HG02571 (cell line): ENCODE measurements at regions not wholly inside any gene's neighbourhood (a gene's known extent, or its start where the extent isn't known, plus 50 kb on each side); places are given as distances from the start of the nearest gene placed in this dataset.

Experiments used
- ATAC-seq: cut with Tn5 transposase; IDR thresholded peaks from one replicate; pipeline ENCODE4 v1.9.1; 2021; ENCODE audit warnings: mild to moderate bottlenecking, moderate library complexity; ENCODE audit not compliant: unreplicated experiment

DNA sequence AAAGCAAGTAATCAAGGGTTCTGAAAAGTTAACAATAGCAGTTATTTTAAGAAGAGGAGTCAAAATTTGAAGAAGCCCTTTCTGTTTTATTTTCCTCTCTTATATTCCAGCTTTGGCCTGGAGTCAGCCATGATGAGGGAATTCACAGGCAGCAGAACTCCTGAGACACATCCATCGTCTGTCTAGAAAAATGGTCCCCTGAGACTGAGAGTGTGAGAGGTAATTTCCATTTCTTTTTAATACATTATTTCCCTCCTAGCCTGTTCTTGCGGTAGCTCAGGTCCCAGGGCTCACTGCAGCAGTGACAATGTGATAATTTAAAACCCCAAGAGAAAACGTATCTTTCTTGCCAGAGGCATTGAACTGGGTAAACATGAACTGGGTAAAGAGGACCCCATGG lies 296.0 kb downstream of the SMOC2 start:
- no peak for ATAC-seq

DNA sequence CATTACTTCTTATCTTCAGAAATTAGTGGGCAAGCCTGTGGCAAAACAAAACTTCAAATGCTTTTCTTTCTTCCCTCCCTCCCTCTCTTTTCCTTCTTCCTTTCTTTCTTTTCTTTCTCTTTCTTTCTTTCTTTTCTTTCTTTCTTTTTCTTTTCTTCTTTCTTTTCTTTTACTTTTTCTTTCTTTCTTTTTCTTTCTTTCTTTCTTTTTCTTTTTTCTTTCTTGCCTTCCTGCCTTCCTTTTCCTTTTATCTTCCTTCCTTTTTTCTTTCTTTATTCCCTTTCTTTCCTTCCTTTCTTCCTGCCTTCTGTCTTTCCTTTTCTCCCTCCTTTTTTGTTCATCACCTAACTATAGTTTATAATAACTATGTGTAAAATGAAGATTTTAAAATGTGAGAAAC lies 295.1 kb downstream of the SMOC2 start:
- ATAC-seq: no peak

DNA sequence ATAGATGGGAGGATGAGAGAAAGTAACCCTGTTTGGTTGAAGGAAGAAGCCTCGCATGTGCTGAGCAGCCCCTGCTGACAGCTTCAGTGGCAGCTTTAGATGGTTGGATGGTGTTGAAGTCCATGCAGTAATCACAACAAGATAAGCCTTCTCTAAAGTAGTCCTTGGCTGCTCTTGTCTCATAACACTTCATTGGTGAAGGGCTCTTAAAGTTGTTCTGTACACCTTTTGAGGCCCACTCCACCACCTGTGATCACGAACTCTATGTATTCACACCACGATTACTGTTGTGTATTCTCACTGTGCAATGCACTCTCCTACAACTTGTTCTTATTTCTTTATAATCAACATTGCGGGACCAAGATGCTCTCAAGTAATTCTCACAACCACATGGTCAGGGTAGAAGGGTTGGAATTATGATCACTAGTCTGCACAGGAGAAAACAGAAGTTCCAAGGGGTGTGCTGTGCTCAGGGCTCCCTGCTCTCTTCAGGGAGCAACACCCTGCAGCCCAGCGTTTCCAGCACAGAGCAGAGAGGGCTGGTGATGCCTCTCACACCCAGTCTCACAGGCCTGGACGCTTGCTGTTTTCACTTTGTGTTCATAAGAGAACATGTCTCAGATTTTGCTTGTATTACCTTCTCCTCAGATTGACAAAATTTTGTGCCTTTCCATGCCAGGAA lies 294.4 kb downstream of the SMOC2 start:
- ATAC-seq: no peak

DNA sequence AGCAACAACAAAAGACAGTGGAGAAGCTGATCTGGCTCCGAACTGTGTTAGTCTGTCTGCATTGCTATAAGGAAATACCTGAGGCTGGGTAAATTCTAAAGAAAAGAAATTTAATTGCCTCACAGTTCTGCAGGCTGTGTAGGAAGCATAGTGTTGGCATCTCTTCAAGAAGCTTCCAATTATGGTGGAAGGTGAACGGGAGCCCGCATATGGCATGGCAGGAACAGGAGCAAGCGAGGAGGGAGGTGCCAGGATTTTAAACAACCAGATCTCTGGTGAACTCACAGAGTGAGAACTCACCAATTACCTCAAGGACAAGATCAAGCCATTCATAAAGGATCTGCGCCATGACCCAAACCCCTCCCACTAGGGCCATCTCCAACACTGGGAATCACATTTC lies 293.5 kb downstream of the SMOC2 start:
- ATAC-seq: no peak

DNA sequence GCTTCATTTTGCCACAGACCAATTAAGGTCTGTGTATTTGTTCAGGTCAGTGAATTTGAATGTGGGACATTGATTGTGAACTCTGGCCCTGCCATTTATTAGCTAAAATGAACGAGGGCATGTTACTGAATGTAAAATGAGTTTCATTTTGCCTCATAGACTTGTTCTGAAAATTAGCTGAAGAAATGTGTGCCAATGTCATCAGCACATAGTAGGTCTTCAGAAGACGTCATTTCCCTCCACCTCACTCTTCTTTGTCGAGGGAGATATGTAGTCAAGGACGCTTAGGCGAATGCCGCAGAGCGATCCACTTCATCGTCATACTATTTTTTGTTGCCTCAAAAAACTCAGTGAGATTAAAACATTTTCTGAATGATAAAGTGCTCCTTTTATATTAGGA lies 291.7 kb downstream of the SMOC2 start:
- ATAC-seq: no peak

DNA sequence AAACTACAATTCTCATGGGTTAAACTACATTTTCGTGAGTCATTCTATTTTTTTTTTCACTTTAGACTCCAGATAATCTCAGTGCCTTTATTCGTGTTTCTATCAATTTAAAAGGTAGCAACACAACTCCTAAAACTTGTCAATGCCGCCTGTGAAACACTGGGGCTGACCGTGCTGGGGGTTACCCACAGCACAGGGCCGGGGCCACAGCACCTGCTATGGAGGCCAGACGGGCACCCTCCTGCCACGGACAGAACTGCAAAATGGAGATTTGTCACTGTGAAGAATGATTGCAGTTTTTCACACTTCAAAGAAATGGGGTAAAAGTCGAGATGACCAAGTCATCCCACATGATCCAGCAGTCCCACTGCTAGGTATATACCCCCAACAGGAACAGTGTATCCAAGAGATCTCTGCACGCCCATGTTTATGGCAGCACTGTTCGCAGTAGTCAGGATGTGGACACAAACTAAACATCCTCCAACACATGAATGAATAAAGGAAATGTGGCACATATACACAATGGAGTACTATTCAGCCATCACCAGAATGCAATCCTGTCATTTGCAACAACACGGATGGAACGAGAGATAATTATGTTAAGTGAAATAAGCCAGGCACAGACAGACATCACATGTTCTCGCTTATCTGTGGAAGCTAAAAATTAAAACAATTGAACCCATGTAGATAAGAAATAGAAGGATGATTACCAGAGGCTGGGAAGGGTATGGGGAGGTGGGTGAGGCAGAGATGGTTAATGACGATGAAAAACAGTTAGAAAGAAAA lies 290.1 kb downstream of the SMOC2 start:
- ATAC-seq: no peak

DNA sequence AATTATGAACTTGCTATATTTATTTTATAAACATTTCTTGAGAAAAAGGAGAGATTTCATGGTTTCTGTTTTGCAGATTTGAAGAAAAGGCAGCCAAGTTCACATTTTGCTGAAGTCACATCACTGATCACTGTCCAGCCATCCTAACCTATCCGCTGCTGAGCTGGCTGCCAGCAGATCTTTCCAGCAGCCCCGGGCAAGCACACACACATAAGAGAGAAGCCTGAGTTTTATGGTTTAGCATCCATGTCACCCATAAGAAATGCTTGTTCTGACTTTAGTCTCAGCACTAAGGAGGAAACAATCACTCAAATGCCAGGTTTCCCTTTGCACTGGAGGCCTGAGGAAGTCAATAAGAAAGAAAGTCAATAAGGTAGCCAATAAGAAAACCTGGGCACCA lies 287.1 kb downstream of the SMOC2 start:
- no peak for ATAC-seq

DNA sequence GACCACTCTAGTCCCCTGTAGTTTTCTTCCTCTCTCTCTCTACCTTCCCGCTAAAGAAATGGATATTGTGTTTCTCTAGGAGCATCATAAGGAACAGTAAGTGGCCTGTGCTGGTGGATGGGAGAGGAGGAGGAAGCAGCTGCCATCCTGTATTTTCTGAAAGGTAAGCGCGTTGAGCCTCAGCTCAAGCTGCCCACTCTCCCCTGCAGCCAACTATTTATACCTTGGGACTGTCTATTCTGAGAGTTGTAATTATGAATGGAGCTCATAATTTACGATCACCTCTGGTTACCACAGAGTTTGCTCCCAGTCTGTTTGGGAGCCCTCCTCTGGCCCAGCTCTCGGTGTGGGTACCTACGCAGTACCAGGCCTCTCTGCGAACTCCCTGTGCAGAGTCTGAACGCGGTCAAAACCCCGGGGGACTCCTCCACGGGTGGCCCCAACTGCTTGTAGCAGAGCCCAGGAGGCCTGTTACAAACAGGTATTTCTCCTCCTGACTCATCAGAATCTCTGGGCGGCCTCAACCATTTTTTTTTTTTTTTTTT lies 285.4 kb downstream of the SMOC2 start:
- ATAC-seq: no peak

DNA sequence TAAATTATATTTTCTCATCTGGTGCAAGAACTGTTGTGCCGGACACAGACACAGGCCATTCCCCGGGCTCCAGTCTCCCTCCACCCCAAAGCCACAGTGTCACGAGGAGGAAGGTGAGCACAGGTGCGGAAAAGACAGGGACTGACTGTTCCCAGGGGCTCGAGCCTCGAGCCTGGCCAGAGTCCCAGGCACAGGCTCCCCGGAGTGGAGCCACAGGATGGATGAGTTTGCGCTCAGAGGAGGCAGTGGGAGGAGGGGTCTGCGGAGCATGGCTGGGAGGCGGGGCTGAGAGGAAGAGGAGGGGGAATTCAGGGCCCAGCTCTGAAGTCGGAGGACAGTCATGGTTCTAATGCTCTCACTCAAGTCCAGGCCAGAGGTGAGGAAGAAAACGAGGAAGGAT lies 284.8 kb downstream of the SMOC2 start:
- ATAC-seq: no peak

DNA sequence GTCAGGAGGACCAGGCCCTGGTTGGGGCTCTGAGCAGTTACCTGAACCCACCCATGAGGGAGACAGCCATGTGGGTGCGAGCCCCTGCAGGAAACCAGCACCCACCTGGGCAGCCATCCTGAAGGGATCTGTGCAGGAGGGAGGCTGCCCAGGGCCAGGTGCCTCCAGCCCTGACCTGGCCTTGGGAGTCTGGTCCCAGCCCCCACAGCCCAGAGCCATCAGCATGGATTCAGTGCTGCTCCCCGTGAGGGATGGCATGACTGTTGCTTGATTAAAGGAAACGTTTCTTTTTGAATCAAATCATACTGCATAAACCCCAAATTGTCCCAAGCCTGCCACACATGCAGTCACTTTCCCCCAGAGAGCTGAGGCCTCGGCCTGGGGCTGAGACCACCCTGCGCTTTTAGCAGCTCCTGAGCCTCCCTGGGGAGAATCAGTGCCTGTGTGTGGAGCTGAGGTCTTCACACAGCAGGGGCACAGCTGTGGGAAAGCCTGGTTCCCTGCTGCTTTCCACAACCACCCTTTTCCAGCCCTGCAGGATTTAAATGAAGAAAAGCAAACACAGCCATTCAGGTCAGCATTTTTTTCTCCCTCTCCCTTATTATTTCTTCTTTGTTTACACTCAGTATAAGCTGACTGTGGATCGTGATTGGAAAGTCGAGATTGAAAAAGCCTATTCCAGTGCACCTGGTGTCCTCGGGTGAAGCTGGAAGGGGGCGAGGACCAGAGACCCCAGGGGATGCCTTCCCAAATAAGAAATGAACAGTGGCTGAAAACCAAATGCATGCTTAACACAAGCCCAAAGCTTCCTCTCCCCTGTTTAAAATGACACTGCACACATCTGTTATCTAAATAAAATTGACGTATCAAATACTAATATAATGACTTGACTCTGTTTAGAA lies 283.9 kb downstream of the SMOC2 start:
- no peak for ATAC-seq

DNA sequence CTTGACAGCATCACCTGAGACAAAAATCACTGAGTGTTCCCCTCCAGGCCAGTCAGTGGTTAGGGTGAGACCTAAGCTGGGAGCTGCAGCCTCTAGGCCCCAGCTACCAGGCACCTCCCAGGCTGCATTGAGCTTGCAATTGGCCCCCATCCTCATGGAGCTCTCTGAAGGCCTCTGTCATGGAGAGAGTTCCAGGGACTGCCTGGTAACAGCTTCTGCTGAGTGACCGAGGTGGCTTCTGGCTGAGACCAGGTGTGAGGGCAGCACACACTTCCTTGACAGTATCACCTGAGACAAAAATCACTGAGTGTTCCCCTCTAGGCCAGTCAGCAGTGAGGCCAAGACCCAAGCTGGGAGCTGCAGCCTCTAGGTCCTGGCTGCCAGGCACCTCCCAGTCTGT lies 283.0 kb downstream of the SMOC2 start:
- ATAC-seq: no peak

DNA sequence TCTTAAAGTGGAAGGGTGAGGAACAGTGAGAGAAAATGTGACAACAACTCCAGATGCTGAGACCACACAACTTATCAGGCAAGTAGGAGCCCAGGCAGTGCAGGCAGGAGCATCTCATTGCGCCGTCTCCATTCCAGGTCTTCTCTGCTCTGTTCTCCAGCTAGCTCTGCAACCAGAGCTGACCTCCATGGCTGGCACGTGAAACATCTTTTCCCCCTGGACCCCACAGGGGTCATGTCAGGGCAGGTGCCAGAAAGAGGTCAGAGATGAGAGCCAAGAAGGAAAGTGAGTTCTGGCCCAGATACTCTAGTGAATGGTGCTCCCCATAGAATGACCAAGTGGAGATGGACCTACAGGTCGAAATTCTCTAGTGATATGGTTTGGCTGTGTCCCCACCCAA lies 281.4 kb downstream of the SMOC2 start:
- no peak for ATAC-seq

DNA sequence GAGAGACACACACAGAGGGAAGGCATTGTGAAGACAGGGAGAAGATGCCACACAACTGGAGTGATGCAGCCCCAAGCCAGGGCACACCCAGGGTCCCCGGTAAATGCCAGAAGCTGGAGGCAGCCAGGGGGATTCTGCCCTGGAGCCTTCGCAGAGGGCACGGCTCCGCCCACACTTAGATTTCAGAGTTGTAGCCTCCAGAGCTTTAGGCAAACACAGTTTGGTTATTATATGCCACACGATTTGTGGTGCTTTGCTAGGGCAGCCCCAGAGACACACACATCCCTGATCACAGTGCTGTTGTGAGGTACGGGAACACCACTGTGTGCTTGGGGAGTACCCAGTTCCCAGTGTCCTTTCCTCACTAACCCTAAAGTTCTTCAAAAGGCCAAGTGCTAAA lies 280.6 kb downstream of the SMOC2 start:
- ATAC-seq: no peak

DNA sequence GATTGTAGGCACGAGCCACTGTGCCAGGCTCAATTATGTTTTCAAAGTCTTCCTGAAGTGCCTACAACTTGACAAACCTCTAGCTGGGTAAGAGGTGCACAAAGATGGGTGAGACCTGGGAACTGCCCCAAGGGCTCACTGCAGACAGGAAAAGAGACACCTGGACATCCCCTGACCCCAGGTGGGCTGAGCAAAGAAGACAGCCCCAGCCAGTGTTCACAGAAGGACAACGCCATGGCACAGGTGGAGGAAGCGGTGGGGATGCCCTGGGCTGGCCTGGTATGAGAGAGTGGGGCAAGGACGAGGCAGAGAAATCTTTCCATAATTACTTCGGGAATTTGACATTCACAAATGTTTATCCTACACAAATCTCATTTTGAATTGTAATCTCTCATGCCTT lies 278.9 kb downstream of the SMOC2 start:
- no peak for ATAC-seq

DNA sequence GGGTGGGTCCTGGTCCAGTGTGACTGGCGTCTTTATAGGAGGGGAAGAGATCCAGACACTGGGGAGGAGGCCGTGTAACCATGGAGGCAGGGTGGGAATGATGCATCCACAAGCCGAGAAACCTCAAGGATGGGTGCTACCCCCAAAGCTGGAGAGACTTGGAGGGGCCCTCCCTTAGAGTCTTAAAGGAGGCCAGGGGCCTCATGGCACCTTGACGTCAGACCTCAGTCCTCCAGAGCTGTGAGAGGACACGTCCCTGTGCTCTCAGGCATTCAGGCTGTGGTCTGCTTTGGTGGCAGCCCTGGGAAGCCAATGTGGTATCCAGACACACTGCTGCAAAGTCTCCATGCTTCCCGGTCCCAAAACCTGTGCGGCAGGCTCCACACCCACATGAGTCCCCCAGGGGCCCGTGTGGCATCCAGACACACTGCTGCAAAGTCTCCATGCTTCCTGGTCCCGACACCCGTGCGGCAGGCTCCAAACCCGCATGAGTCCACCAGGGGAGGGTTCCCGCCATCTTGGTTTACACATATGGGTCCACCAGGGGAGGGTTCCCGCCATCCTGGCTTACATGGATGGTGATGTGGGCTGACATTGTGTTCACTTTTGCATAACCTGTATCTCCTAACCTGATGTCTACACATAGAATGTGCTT lies 278.0 kb downstream of the SMOC2 start:
- ATAC-seq: no peak
